Keratinocyte (primary cell): ENCODE measurements at regions not wholly inside any gene's neighbourhood (a gene's known extent, or its start where the extent isn't known, plus 50 kb on each side); places are given as distances from the start of the nearest gene placed in this dataset.

Experiments used
- DNase-seq: peaks from one replicate; pipeline ENCODE4 v3.0.0-alpha.2; 2011; ENCODE audit warnings: low read depth, missing footprints, low spot score
- FAIRE-seq: peaks from 2 replicates; lab custom pipeline; 2011; peaks lifted over from hg19 to GRCh38; lab: Jason Lieb, UNC
- H2AFZ ChIP-seq: 2 replicates; pipeline ENCODE4 v1.6.0; 2012; ENCODE audit warnings: low read length, control low read depth, inconsistent platforms; ENCODE audit not compliant: control insufficient read depth
- H3K27ac ChIP-seq: 2 replicates; pipeline ENCODE4 v1.5.1; 2011; ENCODE audit warnings: low read length; ENCODE audit not compliant: control insufficient read depth, insufficient read depth
- H3K27me3 ChIP-seq: 3 replicates; pipeline ENCODE4 v1.6.0; 2011; ENCODE audit warnings: low read length; ENCODE audit not compliant: control insufficient read depth, insufficient read depth; ENCODE audit errors: extremely low read depth
- H3K36me3 ChIP-seq, 2 experiments: 2 replicates in 1 of 2; 3 replicates in 1 of 2; pipeline ENCODE4 v1.5.1; 2011; ENCODE audit warnings: low read length in 2 of 2, mild to moderate bottlenecking in 1 of 2; ENCODE audit not compliant: control insufficient read depth in 2 of 2, insufficient read depth in 2 of 2; ENCODE audit errors: extremely low read depth in 1 of 2
- H3K4me1 ChIP-seq: 3 replicates; pipeline ENCODE4 v1.5.1; 2011; ENCODE audit warnings: low read length; ENCODE audit not compliant: control insufficient read depth, insufficient read depth; ENCODE audit errors: extremely low read depth
- H3K4me2 ChIP-seq: 3 replicates; pipeline ENCODE4 v1.6.0; 2011; ENCODE audit warnings: low read depth, low read length; ENCODE audit not compliant: control insufficient read depth, insufficient read depth; ENCODE audit errors: extremely low read depth
- H3K4me3 ChIP-seq, 3 experiments: fragments of 200-600 bp in 1 of 3; sonication (generic) in 1 of 3; 2 replicates in 2 of 3; 3 replicates in 1 of 3; pipeline ENCODE4 v1.5.1; 2011 to 2016; ENCODE audit warnings: low read length in 3 of 3, mild to moderate bottlenecking in 3 of 3, control low read depth in 2 of 3, inconsistent platforms in 1 of 3, low read depth in 1 of 3, mixed read lengths in 1 of 3, mixed run types in 1 of 3, moderate library complexity in 1 of 3; ENCODE audit not compliant: control insufficient read depth in 2 of 3, insufficient read depth in 2 of 3; ENCODE audit errors: extremely low read depth in 1 of 3
- H3K79me2 ChIP-seq: 2 replicates; pipeline ENCODE4 v1.6.0; 2012; ENCODE audit warnings: low read length; ENCODE audit not compliant: control insufficient read depth, insufficient read depth
- H3K9ac ChIP-seq: 3 replicates; pipeline ENCODE4 v1.6.0; 2011; ENCODE audit warnings: low read length; ENCODE audit not compliant: control insufficient read depth, insufficient read depth; ENCODE audit errors: extremely low read depth
- H3K9me1 ChIP-seq: 3 replicates; pipeline ENCODE4 v1.6.0; 2011; ENCODE audit warnings: low read length; ENCODE audit not compliant: control insufficient read depth, insufficient read depth; ENCODE audit errors: extremely low read depth
- H3K9me3 ChIP-seq: 2 replicates; pipeline ENCODE4 v1.5.1; 2012; ENCODE audit warnings: low read depth, low read length; ENCODE audit not compliant: control insufficient read depth
- H4K20me1 ChIP-seq: 3 replicates; pipeline ENCODE4 v1.6.0; 2011; ENCODE audit warnings: low read length; ENCODE audit not compliant: control insufficient read depth, insufficient read depth; ENCODE audit errors: extremely low read depth
- CTCF ChIP-seq, 3 experiments: IDR thresholded peaks in 1 of 3; conservative IDR thresholded peaks in 1 of 3; optimal IDR thresholded peaks in 1 of 3; 2 replicates in 2 of 3; 3 replicates in 1 of 3; pipeline versions ENCODE3 to v1.5.1; 2011; ENCODE audit warnings: low read length in 3 of 3, mild to moderate bottlenecking in 3 of 3, moderate library complexity in 2 of 3, control low read depth in 1 of 3, inconsistent platforms in 1 of 3; ENCODE audit not compliant: insufficient read depth in 2 of 3; ENCODE audit errors: extremely low read depth in 1 of 3
- EZH2 ChIP-seq: IDR thresholded peaks from one replicate; pipeline ENCODE4 v1.6.1; 2012; ENCODE audit warnings: inconsistent platforms, mild to moderate bottlenecking, low read length, moderate library complexity
- dilution Hi-C: fragments of 300-500 bp; cut with MboI; formaldehyde crosslinking; loops from one replicate; pipeline ENCODE4 v1.7.0; 2020; ENCODE audit warnings: low sequenced_read_pairs; ENCODE audit not compliant: extremely low pct_ligation_motif_present

- Histone ChIP-seq H3K27me3 (no peaks in the 10 kb centered on the region), H3K4me3 (no peak overlapping the region), H3K9me3 (no peaks in the 10 kb centered on the region), H4K20me1 (no peaks in the 10 kb centered on the region), H3K9ac (no peak overlapping the region), H3K79me2 (no peaks in the 10 kb centered on the region), H3K4me2 (no peak overlapping the region), H3K4me1 (no peaks in the 10 kb centered on the region), H3K36me3 (no peaks in the 10 kb centered on the region), H2AFZ (no peak overlapping the region), H3K9me1 (no peaks in the 10 kb centered on the region), H3K27ac (no peak overlapping the region)
- no peak for FAIRE-seq
- DNase-seq, result no peak
- dilution Hi-C loops, result no loop called here
- no peak for TF ChIP-seq EZH2
- no peak for TF ChIP-seq CTCF (optimal IDR thresholded peaks at IDR 0.05 in 1 of 3, IDR thresholded peaks at IDR 0.05 in 1 of 3, conservative IDR thresholded peaks at IDR 0.05 in 1 of 3; ENCODE audit: extremely low read depth in 1 of 3, insufficient read depth in 2 of 3, low read length in 3 of 3)
Measured at GRCh38 chr4:85086721-85087120, 120.2 kb upstream of the WDFY3 start.

- H4K20me1 ChIP-seq, result no peaks in the 10 kb centered on the region
- H3K36me3 ChIP-seq, result no peaks in the 10 kb centered on the region
- TF ChIP-seq EZH2 (no peak), CTCF (optimal IDR thresholded peaks at IDR 0.05 in 1 of 3, IDR thresholded peaks at IDR 0.05 in 1 of 3, conservative IDR thresholded peaks at IDR 0.05 in 1 of 3; ENCODE audit: extremely low read depth in 1 of 3, insufficient read depth in 2 of 3, low read length in 3 of 3) (no peak)
- H3K4me1 ChIP-seq, result no peaks in the 10 kb centered on the region
- no peaks in the 10 kb centered on the region for H3K27me3 ChIP-seq
- no peaks in the 10 kb centered on the region for H3K79me2 ChIP-seq
- FAIRE-seq, result no peak
- H3K27ac ChIP-seq, result no peak overlapping the region
- DNase-seq, result no peak
- H3K4me2 ChIP-seq, result no peak overlapping the region
- dilution Hi-C loops, result no loop called here
- H3K9ac ChIP-seq, result no peak overlapping the region
- no peak overlapping the region for H2AFZ ChIP-seq
- H3K4me3 ChIP-seq, result no peak overlapping the region
- no peaks in the 10 kb centered on the region for H3K9me1 ChIP-seq
- no peaks in the 10 kb centered on the region for H3K9me3 ChIP-seq
Measured at GRCh38 chr4:85092536-85092935, 126.0 kb upstream of the WDFY3 start.
